ENCODE measurements at regions not wholly inside any gene's neighbourhood (a gene's known extent, or its start where the extent isn't known, plus 50 kb on each side); places are given as distances from the start of the nearest gene placed in this dataset.
"Not testable (repeated sequence)": the region's sequence is repeated elsewhere in the genome, so short reads cannot be mapped to it uniquely, and the experiment has no call there.

DNA sequence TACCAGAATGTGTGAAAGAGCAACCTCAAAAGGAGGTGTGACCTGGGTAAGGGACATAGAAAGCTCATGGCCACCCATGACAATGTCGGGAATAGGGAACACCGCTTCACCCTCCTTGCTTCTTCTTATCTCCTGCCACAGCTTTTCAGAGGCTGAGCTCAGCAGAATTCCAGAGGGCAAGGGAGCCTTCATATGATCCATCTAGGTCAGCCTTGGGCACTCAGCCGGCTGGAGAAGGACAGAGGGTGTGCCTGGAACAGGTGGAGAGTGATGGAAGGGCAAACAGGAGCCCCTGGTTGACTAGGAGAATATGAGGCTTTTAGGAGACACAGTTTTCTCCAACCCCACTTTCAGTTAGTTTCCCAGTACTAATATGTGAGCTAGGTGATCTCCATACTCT is 74.6 kb upstream of the ROPN1 start:
- not testable (repeated sequence) for TF ChIP-seq CTCF, POLR2A, EP300 (IDR thresholded peaks at IDR 0.05)
